Fibroblast of lung (primary cell): ENCODE measurements at regions not wholly inside any gene's neighbourhood (a gene's known extent, or its start where the extent isn't known, plus 50 kb on each side); places are given as distances from the start of the nearest gene placed in this dataset.

Experiments
- CTCF ChIP-seq, 2 donors: IDR thresholded peaks in 1 of 2; conservative IDR thresholded peaks in 1 of 2; 1 replicate in 1 of 2; 2 replicates in 1 of 2; pipeline ENCODE4 v1.5.1; 2011 to 2012; ENCODE audit warnings: low read length in 2 of 2, control low read depth in 1 of 2, inconsistent platforms in 1 of 2, low read depth in 1 of 2, mild to moderate bottlenecking in 1 of 2
- EZH2 ChIP-seq: IDR thresholded peaks from 2 replicates; pipeline ENCODE4 v1.5.1; 2012; ENCODE audit warnings: low read length, control low read depth, mild to moderate bottlenecking; ENCODE audit errors: missing control alignments

GRCh38 chr3:95254061-95254460, 1191.2 kb downstream of the NSUN3 start:
- no peak for TF ChIP-seq EZH2
- TF ChIP-seq CTCF (conservative IDR thresholded peaks at IDR 0.05 in 1 of 2, IDR thresholded peaks at IDR 0.05 in 1 of 2; ENCODE audit: low read depth in 1 of 2, low read length in 2 of 2): no peak
